ENCODE measurements at regions not wholly inside any gene's neighbourhood (a gene's known extent, or its start where the extent isn't known, plus 50 kb on each side); places are given as distances from the start of the nearest gene placed in this dataset.
"Not testable (repeated sequence)": the region's sequence is repeated elsewhere in the genome, so short reads cannot be mapped to it uniquely, and the experiment has no call there.

DNA sequence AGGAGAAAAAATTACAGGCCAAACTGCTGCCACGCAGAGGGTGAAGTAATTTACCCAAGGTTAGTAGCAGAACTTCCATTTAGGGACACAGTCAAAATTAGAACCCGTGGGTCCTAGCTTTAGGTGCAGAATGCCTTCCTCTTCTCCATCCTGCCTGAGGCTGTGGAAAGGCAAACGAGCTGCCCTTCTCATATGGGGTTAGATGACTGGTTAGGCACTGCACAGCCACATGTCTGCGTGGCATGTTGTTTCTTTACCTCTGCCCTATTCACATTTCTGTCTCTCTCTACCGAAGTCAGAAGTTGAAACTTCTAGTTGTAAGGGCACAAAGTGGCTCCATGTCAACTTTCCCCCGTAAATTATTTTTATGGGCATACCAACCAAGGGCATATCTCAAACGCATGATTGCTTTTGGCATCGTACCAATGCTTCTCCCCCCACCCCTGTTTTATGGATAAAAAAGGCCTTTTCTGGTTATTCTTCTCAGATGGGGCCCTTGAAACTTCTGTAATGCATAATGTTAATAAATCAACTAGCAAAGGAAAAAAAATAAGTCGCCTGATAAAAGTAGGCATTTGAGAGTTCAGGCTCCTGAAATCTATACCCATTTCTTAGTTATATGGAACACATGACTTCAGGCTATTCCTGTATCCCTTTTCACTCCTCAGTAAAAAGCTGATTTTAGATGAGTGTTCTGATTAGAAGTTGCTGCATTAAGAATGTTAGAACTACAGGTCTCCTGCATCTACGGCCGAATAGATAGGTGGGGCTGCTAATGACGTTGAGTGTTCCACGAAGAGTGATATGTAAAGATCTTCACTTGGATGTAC lies 139.6 kb upstream of the NRIP1 start:
- no peak for DNase-seq

DNA sequence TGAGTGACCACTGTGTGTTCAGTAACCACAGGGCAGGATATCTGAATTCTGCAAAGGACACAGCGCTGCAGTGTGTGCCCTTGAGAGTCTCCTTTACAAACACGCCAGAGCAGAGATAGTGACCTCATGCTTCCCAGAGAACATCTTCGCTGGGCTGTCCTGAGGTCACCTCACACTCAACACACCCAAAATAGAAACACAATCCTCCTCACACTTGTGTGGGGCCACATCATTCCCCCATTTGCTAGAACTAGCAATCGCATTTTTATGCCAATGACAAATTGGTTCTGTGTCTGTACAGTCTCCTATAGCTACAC lies 140.1 kb upstream of the NRIP1 start:
- DNase-seq: no peak

DNA sequence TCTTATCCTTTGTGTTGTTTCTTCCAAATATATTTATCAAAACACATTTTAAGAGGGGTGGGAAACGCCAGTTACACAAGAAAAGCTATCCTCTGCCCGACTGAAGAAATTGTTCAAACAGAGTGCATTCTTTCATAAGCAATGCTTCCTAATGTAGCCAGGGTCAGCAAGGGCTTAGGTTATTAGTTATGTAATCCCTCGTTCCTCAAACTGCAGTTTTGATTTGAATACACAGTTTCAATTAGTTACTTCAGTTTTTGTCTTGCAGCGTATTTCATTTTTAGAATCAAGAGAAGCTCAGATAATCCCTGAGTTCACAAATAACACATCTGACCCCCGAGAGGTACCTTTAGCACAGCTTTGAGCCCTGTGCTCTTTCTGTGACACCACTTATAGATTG lies 141.7 kb upstream of the NRIP1 start:
- DNase-seq: no peak

DNA sequence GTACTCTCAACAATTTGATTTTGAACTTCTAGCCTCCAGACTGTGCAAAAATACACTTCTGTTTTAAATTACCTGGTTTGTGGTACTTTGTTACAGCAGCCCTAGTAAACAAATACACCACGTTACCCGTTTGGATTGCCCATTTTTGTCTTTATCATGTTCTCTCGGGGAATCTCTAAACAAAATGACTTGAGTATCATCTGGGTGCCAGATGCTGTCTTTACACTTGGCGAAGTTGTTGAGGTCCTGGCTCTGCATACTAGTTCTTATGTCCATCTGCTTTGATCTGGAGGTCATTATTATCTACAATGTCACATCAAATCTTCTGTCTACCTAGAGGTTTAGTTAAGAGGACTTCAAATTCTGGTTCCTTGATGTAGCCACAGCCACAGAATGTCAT lies 142.4 kb upstream of the NRIP1 start:
- no peak for DNase-seq

DNA sequence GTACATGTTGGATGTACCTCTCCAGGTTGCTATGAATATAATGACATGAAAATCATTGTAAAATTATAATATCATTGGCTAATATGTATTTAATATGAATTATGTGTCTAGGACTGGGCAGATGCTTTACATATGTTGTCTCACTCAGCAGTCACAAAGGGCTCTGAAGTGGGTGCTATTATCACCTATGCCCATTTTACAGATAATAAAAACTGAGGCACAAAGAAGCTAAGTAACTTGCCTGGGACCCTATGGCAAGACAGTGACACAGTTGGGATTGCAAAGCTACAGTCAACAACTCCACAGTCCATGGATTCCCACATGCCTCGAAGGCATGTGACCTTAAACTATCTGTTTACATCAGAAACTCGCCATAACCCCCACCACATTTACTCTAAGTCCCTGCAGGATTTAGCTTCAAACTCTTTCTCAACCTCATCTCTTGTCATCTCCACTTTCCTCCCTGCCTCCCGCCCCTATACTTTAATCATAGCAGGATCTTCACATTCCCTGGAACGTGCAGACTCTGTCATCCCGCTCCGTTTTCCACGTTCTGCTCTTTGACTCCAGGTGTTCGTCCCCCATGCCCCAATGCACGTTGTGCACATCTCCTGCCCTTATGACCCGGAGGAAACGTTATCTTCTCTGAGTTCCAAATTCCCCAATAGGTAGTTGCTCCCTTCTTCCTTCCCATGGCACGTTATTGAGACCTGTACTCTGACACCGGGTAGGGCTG lies 143.0 kb upstream of the NRIP1 start:
- no peak for DNase-seq

DNA sequence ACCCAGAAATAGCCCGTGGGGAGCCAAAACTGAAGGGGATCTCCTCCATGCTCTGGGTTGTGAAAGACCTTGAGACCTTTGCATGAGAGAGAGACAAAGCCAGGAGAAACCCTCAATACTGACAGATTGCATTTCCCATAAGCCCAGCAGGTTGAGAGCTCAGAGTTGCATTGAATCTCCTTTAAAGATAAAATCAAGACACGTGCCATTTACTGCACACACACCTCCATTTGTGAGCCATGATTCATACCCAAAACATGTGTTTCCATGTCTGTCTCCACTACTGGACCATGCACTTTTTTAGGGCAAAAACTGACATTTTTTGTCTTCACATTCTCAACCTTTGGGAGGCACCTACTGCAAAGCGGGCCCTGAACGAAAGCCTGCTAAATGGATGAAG lies 144.0 kb upstream of the NRIP1 start:
- DNase-seq: no peak

DNA sequence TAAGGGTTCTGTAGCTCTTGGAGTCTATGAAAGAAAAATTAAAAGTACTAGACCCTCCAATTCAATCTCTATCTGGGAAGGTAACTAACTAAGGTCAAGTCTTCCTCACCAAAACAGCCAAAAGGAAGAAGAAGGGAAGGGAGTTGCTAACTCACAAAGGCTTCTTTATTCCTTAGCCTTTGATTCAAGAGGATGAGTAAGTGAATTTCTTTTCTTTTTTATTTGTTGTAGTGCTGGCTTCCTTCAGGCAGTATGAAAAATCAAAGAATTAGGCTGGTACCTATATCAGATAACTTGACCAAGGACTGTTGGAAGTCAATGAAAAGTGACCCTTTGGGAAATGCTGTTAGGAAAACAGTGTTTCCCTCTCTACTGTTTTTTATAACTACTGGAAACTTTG lies 144.4 kb upstream of the NRIP1 start:
- no peak for DNase-seq

DNA sequence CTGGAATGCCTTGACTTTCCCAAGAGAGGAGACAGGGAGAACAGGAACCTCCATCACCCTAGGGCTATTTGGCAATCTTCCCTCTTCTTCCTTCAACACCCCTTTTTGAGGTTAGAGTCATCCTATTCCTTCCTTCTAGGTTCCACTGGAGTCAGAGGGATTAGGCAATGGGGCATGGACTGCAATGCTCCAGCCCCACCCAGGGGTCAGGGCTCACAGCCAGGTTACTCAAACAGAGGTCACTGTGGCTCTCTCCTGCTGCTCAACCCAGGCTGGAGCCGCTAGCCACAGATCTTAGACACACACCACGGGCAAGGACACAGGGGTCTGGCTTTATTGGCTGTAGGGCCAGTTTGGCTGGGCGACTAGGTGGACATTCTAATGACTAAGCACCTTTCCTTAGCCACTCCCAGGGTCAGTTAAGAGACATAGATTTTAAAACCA lies 145.5 kb upstream of the NRIP1 start:
- DNase-seq: no peak

DNA sequence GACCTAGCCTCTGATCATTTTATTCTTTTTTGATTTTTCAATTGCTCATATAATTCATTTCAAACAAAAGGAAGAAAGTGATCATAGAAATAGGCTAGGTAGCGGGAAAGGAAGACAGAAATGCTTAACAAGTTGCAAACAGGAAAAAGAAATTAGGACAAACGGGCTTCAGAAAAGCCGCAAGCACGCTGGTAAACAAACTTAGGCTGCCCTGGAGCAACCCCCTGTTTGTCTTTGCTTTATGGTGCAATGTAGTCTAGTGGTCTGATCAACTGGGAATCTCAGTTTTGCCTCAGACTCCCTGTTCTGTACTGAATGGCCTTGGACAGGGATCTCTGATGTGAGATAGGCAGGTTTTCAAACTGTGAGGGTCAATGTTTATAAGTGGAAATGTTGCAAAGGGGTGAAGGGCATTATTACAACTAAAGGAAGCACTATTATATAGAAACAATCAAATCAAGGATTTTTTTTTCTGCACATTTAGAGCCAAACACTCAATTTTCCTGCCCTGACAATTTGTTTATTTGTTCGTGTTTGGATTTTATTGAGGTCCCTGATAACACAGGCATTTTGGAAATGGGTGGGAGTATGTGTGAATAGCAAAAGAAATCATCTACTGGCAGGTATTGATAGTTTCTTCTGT lies 146.8 kb upstream of the NRIP1 start:
- DNase-seq: no peak

DNA sequence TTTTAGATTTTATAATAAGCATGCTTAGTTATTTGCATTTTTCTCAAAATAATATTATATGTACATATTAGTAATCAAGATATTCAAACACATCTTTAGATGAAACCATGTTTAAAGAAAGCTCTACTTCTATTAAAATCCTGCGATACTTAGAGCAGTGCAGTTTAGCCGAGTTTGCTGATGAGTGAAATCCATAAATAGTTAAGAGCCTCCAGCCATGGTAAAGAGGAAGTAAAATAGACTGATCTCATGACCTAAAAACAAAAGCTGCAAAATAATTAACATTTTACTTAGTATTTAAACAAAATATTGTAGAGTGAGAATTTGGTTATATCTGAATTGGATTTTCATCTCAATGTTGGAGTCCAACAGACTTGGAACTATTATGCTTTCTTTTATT lies 147.4 kb upstream of the NRIP1 start:
- DNase-seq: no peak

DNA sequence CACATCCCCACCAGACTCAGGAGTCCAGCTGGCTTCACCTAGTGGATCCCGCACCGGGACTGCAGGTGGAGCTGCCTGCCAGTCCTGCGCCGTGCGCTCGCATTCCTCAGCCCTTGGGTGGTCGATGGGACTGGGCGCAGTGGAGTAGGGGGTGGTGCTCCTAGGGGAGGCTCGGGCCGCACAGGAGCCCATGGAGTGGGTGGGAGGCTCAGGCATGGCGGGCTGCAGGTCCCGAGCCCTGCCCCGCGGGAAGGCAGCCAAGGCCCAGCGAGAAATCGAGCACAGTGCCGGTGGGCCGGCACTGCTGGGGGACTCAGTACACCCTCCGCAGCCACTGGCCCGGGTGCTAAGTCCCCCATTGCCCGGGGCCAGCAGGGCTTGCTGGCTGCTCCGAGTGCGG lies 153.7 kb upstream of the NRIP1 start:
- not testable (repeated sequence) for DNase-seq

DNA sequence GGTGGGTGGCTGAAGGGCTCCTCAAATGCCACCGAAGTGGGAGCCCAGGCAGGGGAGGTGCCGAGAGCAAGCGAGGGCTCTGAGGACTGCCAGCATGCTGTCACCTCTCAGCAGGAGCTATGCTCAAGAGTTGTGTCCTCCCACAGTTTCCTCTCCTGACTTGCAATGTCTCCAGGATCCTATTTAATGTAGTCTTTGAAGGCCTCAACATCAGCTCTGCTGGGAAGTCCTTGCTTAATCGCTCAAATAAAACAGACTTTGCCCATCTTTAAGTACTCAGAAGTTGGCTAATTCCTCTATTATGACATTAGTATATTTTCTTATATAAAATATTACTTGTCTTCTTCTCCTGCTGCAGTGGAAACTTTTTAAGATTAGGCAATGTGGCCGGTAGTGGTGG lies 154.2 kb upstream of the NRIP1 start:
- no peak for DNase-seq

DNA sequence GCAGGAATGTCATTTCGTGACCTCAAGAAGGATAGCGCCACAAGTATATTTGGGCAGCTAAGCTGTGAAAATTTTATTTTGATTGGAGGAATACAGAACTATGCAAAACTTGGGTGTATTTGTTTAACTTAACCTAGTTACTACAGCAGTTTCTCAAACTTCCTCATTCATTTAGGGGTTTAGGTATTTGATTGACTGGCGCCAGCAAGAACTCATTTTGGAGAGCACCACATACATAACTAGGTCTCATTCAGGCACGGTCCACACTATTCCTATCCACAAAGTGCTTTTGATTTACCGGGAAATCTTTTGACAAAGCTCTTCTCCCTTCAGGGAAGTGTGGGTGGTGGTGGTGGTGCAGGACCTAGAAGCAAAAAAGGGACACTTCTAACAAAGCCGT lies 155.1 kb upstream of the NRIP1 start:
- DNase-seq: no peak

DNA sequence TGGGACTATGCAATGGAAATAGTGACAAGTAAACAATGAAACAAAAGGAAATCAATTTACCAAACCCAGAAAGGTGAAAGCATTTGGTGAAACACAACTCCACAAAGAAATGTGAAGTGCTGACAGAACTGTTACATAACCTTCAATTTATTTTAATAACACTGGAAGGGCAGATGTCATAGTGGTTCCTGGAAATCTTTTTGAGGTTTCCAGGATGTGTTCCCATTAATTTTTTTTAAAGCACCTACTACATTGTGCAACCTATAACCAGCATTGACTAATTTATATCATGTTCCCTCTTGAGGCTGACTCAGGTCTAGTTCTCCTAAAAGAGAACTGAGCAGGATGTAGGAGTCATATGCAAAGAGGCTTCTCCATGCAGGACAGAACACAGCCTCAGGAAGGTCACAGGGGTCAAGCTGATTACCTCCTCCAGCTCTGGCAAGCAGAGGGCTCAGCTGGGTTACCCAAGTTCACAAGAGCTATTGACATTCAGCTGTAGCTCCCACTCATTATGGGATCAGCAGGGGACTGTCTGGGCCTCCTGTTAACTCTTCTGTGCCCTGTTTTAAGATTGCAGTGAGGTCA lies 157.1 kb upstream of the NRIP1 start:
- no peak for DNase-seq

DNA sequence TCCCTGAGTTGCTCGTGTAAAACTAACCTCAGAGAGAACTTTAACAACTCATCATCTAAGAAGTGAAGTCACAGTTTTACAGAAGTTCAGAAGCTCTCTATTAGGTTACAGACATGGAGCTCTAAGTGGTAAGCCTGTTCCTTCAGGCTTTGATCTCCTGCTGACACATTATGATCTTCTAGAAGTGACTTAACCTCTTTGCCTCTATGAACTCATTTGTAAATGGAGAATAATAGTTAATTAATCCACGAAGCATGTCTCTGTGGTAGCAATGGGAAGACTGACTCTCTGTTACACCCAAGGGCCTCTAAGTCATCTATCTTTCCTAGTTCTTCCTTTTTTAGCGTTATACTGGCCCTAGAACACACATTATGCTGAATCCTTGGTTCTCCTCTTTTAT lies 157.9 kb upstream of the NRIP1 start:
- no peak for DNase-seq

DNA sequence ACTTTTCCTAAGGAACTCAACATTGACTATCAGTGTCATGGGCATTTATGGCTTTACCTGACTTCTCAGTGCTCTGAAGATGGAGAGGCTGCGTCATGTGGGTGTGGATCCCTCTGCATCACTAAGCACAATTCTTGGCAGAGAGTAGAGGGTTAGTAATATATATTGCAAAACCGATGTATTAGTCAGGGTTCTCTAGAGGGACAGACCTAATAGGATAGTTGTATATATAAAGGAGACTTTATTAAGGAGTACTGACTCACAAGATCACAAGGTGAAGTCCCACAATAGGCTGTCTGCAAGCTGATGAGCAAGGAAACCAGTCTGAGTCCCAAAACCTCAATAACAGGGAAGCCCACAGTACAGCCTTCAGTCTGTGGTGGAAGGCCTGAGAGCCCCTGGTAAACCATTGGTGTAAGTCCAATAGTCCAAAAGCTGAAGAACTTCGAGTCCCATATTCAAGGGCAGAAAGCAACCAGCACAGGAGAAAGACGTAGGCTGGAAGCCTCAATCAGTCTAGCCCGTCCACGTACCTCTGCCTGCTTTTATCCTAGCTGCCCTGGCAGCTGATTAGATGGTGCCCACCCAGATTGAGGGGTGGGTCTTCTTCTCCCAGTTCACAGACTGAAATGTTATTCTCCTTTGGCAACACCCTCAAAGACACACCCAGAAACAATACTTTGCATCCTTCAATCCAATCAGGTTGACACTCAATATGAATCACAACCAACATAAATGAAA lies 159.7 kb upstream of the NRIP1 start:
- no peak for DNase-seq

DNA sequence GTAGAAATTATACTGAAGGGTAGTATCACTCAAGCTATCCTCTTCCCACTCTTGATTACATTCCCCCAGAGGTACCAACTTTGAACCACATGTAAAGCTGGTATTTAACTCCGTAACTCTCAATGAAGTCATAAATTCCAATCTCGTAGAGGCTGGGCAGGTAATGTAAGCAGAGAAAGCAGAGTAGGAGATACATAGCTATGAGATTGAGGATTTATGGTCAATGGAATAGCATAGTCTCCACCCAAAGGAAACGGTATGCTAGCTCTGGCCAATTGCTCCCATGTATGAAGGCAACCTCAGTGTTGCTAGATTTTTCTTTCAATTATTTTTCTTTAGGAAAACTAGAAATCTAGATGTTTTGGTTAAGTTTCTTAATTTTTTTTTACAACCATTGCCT lies 163.1 kb upstream of the NRIP1 start:
- DNase-seq: no peak

DNA sequence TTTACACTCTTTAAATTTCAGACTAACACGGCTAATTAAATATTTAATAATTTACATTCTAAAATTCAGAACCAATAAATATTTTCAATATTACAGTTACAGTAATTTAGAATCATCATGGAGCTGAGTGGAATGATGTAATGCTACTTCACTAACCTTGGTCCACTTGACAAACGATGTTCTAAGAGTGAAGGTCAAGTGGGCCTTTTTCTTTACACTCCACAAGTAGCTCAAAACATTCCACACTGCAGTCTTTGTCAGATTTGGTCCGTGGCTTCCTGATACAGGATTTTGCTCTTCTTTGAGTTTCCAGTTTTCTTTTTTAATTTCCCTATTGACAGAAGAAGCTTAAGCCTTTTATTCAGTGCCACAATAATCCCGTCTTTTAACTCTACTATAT lies 164.6 kb upstream of the NRIP1 start:
- DNase-seq: no peak

DNA sequence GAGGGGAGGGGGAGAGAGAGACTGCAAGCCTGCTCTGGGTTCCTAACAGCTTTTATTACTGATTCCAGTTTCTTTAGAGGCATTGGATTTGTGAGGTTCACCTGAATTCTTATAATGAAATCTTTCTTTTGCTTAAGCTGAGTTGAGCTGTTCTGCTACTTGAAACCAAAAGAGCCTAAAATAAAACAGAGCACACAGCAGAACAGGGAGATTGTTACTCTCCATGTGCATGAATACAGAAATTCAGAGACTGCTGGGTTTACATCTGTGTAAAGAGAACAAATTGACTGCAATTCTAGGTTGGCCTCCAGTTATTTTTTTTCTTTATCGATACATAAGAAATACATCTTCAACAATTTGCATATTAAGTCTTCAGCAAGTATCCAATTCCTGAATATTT lies 168.8 kb upstream of the NRIP1 start:
- DNase-seq: no peak

DNA sequence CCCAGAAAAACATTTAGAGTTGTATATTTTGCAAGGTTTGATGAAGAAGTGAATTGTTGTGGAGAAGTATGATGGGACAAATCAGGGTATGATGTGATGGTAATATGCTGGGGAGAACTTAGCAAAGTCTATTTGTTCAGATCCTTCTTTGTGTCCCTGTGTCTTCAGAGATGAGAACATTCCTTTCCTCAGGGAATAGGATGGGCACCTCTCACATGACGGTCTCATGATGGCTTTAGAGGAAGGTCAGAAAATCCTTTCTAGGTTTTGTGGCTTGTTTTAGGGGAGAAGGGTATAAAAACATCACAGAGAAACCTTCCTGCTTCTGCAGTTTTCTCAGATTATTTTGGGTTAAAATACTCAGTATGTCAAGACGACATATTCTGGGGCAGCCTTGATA lies 171.3 kb upstream of the NRIP1 start:
- DNase-seq: no peak

DNA sequence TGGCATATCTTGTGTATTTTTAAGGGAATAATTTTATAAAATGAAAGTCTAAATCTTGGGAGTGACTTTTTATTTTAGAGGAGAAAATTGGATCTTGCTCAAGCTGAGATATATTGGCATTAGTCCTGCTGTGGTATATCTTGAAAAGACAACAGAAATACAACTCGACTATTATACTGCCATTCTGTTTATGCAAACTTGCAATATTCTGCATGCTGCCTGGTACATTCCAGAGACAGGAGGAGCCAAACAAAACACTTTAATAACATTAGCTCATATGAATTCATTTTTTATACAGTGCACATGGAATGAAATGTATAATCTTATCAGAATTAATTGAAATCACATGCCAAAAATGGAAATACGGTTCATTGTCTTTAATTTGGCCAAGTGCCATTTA lies 176.0 kb upstream of the NRIP1 start:
- DNase-seq: no peak

DNA sequence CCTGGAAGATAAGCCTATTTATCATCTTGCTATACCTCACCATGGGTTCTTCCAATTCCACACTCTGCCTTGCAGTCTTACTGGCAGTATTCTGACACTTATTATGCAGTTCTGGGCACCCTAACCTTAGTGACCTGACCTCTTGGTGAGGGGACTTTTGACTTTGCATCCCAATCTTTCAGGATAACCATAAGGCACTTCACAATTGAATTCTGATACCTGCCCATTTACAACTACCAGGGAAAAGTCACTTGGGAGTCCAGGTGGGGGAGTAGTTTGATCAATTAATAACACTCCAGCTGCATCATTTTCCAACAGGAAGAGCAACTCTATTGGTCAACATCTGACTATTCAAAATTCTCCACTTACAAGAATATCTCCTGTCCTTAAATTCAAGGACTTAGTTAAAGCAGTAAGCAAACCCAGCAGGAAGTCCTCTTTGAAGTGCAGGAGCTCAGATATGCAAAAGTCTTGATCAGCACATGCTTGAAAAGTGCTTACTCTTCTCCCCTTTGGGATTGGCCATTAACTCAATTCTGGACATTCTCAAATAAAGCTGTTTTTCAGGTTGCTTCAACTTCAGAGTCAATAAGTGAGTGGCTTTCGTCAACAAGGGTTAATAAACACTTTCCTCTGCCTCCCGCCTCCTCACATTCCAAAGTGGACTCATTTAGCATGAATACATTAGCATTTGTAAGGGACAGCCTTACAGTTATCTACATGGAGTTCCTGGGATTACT lies 177.4 kb upstream of the NRIP1 start:
- DNase-seq: no peak
